22Rv1 (cell line): ENCODE measurements at regions not wholly inside any gene's neighbourhood (a gene's known extent, or its start where the extent isn't known, plus 50 kb on each side); places are given as distances from the start of the nearest gene placed in this dataset.
"Not testable (repeated sequence)": the region's sequence is repeated elsewhere in the genome, so short reads cannot be mapped to it uniquely, and the experiment has no call there.

Experiments used
- CTCF ChIP-seq: fragments of 450-650 bp; IDR thresholded peaks from 2 replicates; pipeline ENCODE4 v1.5.1; 2017; ENCODE audit warnings: mild to moderate bottlenecking
- ZFX ChIP-seq: fragments of 450-650 bp; IDR thresholded peaks from 2 replicates; pipeline ENCODE4 v1.6.1; 2017; ENCODE audit warnings: antibody characterized with exemption, borderline replicate concordance

GRCh38 chr1:149285205-149285604 lies 181.9 kb upstream of the NBPF9 start:
- TF ChIP-seq CTCF, ZFX: not testable (repeated sequence)
